Loucy (cell line): ENCODE measurements at regions not wholly inside any gene's neighbourhood (a gene's known extent, or its start where the extent isn't known, plus 50 kb on each side); places are given as distances from the start of the nearest gene placed in this dataset.

ENCODE experiments used
- H2AFZ ChIP-seq: fragments of 200-600 bp; sonication (generic); 2 replicates; pipeline ENCODE4 v1.6.0; 2016; ENCODE audit warnings: antibody characterized with exemption, mild to moderate bottlenecking, low read length, moderate library complexity
- H3F3A ChIP-seq: fragments of 200-600 bp; 2 replicates; pipeline ENCODE4 v1.6.0; 2016; ENCODE audit warnings: antibody characterized with exemption, low read depth, mild to moderate bottlenecking
- H3K27me3 ChIP-seq: fragments of 200-600 bp; sonication (generic); 2 replicates; pipeline ENCODE4 v1.6.1; 2014; ENCODE audit warnings: low read length, mild to moderate bottlenecking; ENCODE audit not compliant: insufficient read depth, poor library complexity, severe bottlenecking
- H3K36me3 ChIP-seq: fragments of 200-600 bp; sonication (generic); 2 replicates; pipeline ENCODE4 v1.6.1; 2016; ENCODE audit warnings: low read length; ENCODE audit not compliant: insufficient read depth
- H3K4me1 ChIP-seq: fragments of 200-600 bp; sonication (generic); 2 replicates; pipeline ENCODE4 v1.5.1; 2014; ENCODE audit warnings: low read length, mild to moderate bottlenecking; ENCODE audit not compliant: insufficient read depth, poor library complexity, severe bottlenecking
- H3K4me2 ChIP-seq: fragments of 200-600 bp; sonication (generic); 2 replicates; pipeline ENCODE4 v1.6.0; 2014; ENCODE audit warnings: antibody characterized with exemption, low read length, low read depth, mild to moderate bottlenecking; ENCODE audit not compliant: poor library complexity, severe bottlenecking
- H3K4me3 ChIP-seq: fragments of 200-600 bp; sonication (generic); 2 replicates; pipeline ENCODE4 v1.5.1; 2014; ENCODE audit warnings: low read length, mild to moderate bottlenecking, mixed read lengths; ENCODE audit not compliant: poor library complexity, severe bottlenecking
- H3K79me2 ChIP-seq: fragments of 200-600 bp; sonication (generic); 2 replicates; pipeline ENCODE4 v1.6.1; 2014; ENCODE audit warnings: low read length; ENCODE audit not compliant: insufficient read depth
- H3K9ac ChIP-seq: fragments of 200-600 bp; sonication (generic); 2 replicates; pipeline ENCODE4 v1.6.0; 2014; ENCODE audit warnings: mild to moderate bottlenecking, low read depth, low read length, moderate library complexity; ENCODE audit not compliant: poor library complexity, severe bottlenecking
- H3K9me2 ChIP-seq: fragments of 200-600 bp; sonication (generic); replicated peaks from 2 replicates; pipeline ENCODE4 v1.6.1; 2016; ENCODE audit warnings: low read depth, low read length, mixed read lengths
- H3K9me3 ChIP-seq: fragments of 200-600 bp; sonication (generic); 2 replicates; pipeline ENCODE4 v1.6.1; 2014; ENCODE audit warnings: mild to moderate bottlenecking, antibody characterized with exemption, low read length, low read depth; ENCODE audit not compliant: insufficient read depth
- H4K20me1 ChIP-seq: fragments of 200-600 bp; sonication (generic); 2 replicates; pipeline ENCODE4 v1.6.0; 2014; ENCODE audit warnings: antibody characterized with exemption, low read length, mild to moderate bottlenecking; ENCODE audit not compliant: insufficient read depth, poor library complexity, severe bottlenecking
- CTCF ChIP-seq: fragments of 200-600 bp; sonication (generic); conservative IDR thresholded peaks from 2 replicates; pipeline ENCODE4 v1.5.1; 2014; ENCODE audit warnings: mild to moderate bottlenecking, antibody characterized with exemption, low read length
- EZH2phosphoT487 ChIP-seq: fragments of 200-600 bp; IDR thresholded peaks from 2 replicates; pipeline ENCODE4 v1.6.1; 2018; ENCODE audit warnings: antibody characterized with exemption, mild to moderate bottlenecking, moderate library complexity, borderline replicate concordance

- no peaks in the 10 kb centered on the region for H3K36me3 ChIP-seq
- H3K4me2 ChIP-seq, result no peak overlapping the region
- no peak overlapping the region for H2AFZ ChIP-seq
- no peaks in the 10 kb centered on the region for H3K4me1 ChIP-seq
- no peaks in the 10 kb centered on the region for H4K20me1 ChIP-seq
- no peak for TF ChIP-seq CTCF
- no peak for TF ChIP-seq EZH2phosphoT487
- H3K27me3 ChIP-seq, result no peaks in the 10 kb centered on the region
- H3F3A ChIP-seq, result no peaks in the 10 kb centered on the region
- no peaks in the 10 kb centered on the region for H3K9me2 ChIP-seq
- no peak overlapping the region for H3K4me3 ChIP-seq
- H3K79me2 ChIP-seq, result no peaks in the 10 kb centered on the region
- H3K9ac ChIP-seq, result no peak overlapping the region
- H3K9me3 ChIP-seq, result no peaks in the 10 kb centered on the region
These were observed 426.9 kb downstream of the NPIPA7 start for GRCh38 chr16:16805809-16806208.

GRCh38 chr16:16815641-16816040 is 436.7 kb downstream of the NPIPA7 start:
- no peaks in the 10 kb centered on the region for H3K4me1 ChIP-seq
- no peaks in the 10 kb centered on the region for H3K36me3 ChIP-seq
- no peak overlapping the region for H3K9ac ChIP-seq
- H3K9me3 ChIP-seq, result peaks cover 4% of the 10 kb centered on the region; the same call in 1 of the 2 replicates
- no peaks in the 10 kb centered on the region for H3K9me2 ChIP-seq
- H3F3A ChIP-seq, result no peaks in the 10 kb centered on the region
- no peaks in the 10 kb centered on the region for H3K79me2 ChIP-seq
- no peaks in the 10 kb centered on the region for H3K27me3 ChIP-seq
- no peak overlapping the region for H2AFZ ChIP-seq
- H3K4me3 ChIP-seq, result no peak overlapping the region
- H3K4me2 ChIP-seq, result no peak overlapping the region
- TF ChIP-seq EZH2phosphoT487 (no peak), CTCF (no peak)
- H4K20me1 ChIP-seq, result no peaks in the 10 kb centered on the region

- H2AFZ ChIP-seq, result no peak overlapping the region
- H3K27me3 ChIP-seq, result no peaks in the 10 kb centered on the region
- H4K20me1 ChIP-seq, result no peaks in the 10 kb centered on the region
- TF ChIP-seq EZH2phosphoT487 (no peak), CTCF (no peak)
- H3F3A ChIP-seq, result no peaks in the 10 kb centered on the region
- H3K4me2 ChIP-seq, result no peak overlapping the region
- H3K4me3 ChIP-seq, result no peak overlapping the region
- H3K9me2 ChIP-seq, result no peaks in the 10 kb centered on the region
- H3K79me2 ChIP-seq, result no peaks in the 10 kb centered on the region
- H3K9me3 ChIP-seq, result peaks cover 11% of the 10 kb centered on the region; the same call in 1 of the 2 replicates
- no peak overlapping the region for H3K9ac ChIP-seq
- no peaks in the 10 kb centered on the region for H3K4me1 ChIP-seq
- H3K36me3 ChIP-seq, result no peaks in the 10 kb centered on the region
These were observed 438.3 kb downstream of the NPIPA7 start for GRCh38 chr16:16817196-16817595.
